Fibroblast of lung (primary cell): ENCODE measurements at regions not wholly inside any gene's neighbourhood (a gene's known extent, or its start where the extent isn't known, plus 50 kb on each side); places are given as distances from the start of the nearest gene placed in this dataset.

Experiments used
- DNase-seq, 2 donors: peaks; one replicate each; pipeline versions ENCODE4 v3.0.0 to v3.0.0-alpha.2; 2010; ENCODE audit warnings: low read depth in 2 of 2
- H2AFZ ChIP-seq: 2 replicates; pipeline ENCODE4 v1.5.1; 2012; ENCODE audit warnings: low read length, control low read depth, inconsistent platforms
- H3K27ac ChIP-seq: 2 replicates; pipeline ENCODE4 v1.5.1; 2011; ENCODE audit warnings: low read length, control low read depth; ENCODE audit not compliant: insufficient read depth
- H3K27me3 ChIP-seq: 2 replicates; pipeline ENCODE4 v1.5.1; 2011; ENCODE audit warnings: mild to moderate bottlenecking, low read length; ENCODE audit not compliant: control insufficient read depth, insufficient read depth
- H3K36me3 ChIP-seq: 2 replicates; pipeline ENCODE4 v1.5.1; 2011; ENCODE audit warnings: low read length; ENCODE audit not compliant: control insufficient read depth, insufficient read depth
- H3K4me1 ChIP-seq: 2 replicates; pipeline ENCODE4 v1.5.1; 2011; ENCODE audit warnings: low read length; ENCODE audit not compliant: control insufficient read depth, insufficient read depth; ENCODE audit errors: extremely low read depth
- H3K4me2 ChIP-seq: 2 replicates; pipeline ENCODE4 v1.5.1; 2011; ENCODE audit warnings: low read length, control low read depth; ENCODE audit not compliant: insufficient read depth; ENCODE audit errors: extremely low read depth
- H3K4me3 ChIP-seq, 4 experiments: fragments of 200-600 bp in 1 of 4; sonication (generic) in 1 of 4; replicated peaks in 1 of 4; 2 replicates each; pipeline ENCODE4 v1.5.1; 2011 to 2016; ENCODE audit warnings: low read length in 4 of 4, low read depth in 3 of 4, mild to moderate bottlenecking in 3 of 4, control low read depth in 2 of 4, inconsistent platforms in 1 of 4, mixed read lengths in 1 of 4; ENCODE audit not compliant: insufficient read depth in 1 of 4; ENCODE audit errors: control extremely low read depth in 1 of 4
- H3K79me2 ChIP-seq: 2 replicates; pipeline ENCODE4 v1.5.1; 2012; ENCODE audit warnings: mild to moderate bottlenecking, low read length, inconsistent platforms; ENCODE audit not compliant: control insufficient read depth, insufficient read depth
- H3K9ac ChIP-seq: 2 replicates; pipeline ENCODE4 v1.5.1; 2011; ENCODE audit warnings: mild to moderate bottlenecking, low read length, control low read depth; ENCODE audit not compliant: insufficient read depth
- H3K9me3 ChIP-seq: 2 replicates; pipeline ENCODE4 v1.5.1; 2012; ENCODE audit warnings: low read depth, low read length; ENCODE audit not compliant: control insufficient read depth, insufficient read depth
- H4K20me1 ChIP-seq: 2 replicates; pipeline ENCODE4 v1.5.1; 2011; ENCODE audit warnings: low read length; ENCODE audit not compliant: control insufficient read depth, insufficient read depth; ENCODE audit errors: extremely low read depth
- EZH2 ChIP-seq: IDR thresholded peaks from 2 replicates; pipeline ENCODE4 v1.5.1; 2012; ENCODE audit warnings: low read length, control low read depth, mild to moderate bottlenecking; ENCODE audit errors: missing control alignments
- TF ChIP-seq, protein P1 (sequence below), 2 donors: IDR thresholded peaks in 1 of 2; conservative IDR thresholded peaks in 1 of 2; 1 replicate in 1 of 2; 2 replicates in 1 of 2; pipeline ENCODE4 v1.5.1; 2011 to 2012; ENCODE audit warnings: low read length in 2 of 2, control low read depth in 1 of 2, inconsistent platforms in 1 of 2, low read depth in 1 of 2, mild to moderate bottlenecking in 1 of 2

DNA sequence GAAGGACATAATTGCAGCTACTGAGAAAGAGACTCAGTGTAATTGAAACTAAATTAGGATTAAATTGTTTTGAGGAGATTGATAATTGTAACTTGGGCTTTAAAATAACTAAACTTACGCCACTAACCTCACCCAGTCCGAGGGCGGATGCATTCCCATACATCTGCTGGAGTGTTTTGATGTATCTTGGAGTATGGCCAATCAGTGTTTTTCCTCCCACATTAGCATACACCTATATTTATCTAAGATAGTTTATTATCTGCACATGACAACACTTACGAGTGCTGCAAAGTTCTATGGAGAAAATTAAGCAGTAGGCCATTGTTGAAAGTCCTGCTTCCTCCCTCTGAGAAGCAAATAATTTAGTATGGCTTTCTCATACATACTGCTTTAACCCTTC is 184.7 kb upstream of the PLEKHG7 start:
- Histone ChIP-seq H3K4me2 (no peak overlapping the region), H3K36me3 (no peaks in the 10 kb centered on the region), H4K20me1 (no peaks in the 10 kb centered on the region), H3K9ac (no peak overlapping the region), H3K27ac (no peak overlapping the region), H3K4me3 (no peak overlapping the region), H3K9me3 (no peaks in the 10 kb centered on the region), H2AFZ (no peak overlapping the region), H3K79me2 (no peaks in the 10 kb centered on the region), H3K4me1 (no peaks in the 10 kb centered on the region), H3K27me3 (no peaks in the 10 kb centered on the region)
- TF ChIP-seq EZH2, result no peak
- TF ChIP-seq, protein P1, sequence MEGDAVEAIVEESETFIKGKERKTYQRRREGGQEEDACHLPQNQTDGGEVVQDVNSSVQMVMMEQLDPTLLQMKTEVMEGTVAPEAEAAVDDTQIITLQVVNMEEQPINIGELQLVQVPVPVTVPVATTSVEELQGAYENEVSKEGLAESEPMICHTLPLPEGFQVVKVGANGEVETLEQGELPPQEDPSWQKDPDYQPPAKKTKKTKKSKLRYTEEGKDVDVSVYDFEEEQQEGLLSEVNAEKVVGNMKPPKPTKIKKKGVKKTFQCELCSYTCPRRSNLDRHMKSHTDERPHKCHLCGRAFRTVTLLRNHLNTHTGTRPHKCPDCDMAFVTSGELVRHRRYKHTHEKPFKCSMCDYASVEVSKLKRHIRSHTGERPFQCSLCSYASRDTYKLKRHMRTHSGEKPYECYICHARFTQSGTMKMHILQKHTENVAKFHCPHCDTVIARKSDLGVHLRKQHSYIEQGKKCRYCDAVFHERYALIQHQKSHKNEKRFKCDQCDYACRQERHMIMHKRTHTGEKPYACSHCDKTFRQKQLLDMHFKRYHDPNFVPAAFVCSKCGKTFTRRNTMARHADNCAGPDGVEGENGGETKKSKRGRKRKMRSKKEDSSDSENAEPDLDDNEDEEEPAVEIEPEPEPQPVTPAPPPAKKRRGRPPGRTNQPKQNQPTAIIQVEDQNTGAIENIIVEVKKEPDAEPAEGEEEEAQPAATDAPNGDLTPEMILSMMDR (conservative IDR thresholded peaks at IDR 0.05 in 1 of 2, IDR thresholded peaks at IDR 0.05 in 1 of 2; ENCODE audit: low read depth in 1 of 2, low read length in 2 of 2), result no peak
- no peak for DNase-seq

DNA sequence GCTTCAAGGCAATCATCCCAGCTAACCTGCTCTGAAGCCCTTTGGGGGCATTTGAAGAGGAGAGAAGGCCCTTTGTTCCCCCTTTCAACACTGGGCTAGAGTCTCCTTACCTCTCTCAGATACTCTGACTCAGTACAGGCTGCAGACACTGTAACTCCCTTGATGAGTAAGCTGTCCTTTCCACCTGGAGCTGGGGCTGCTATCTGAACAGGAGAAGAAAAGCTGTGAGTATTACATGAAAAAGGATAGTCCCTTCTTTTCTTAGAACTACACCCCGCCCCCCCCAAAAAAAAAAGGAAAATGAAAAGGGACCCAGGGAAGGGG is 186.6 kb upstream of the PLEKHG7 start:
- Histone ChIP-seq H3K4me2 (no peak overlapping the region), H4K20me1 (no peaks in the 10 kb centered on the region), H3K36me3 (no peaks in the 10 kb centered on the region), H3K4me3 (no peak overlapping the region), H3K9me3 (no peaks in the 10 kb centered on the region), H3K27me3 (no peaks in the 10 kb centered on the region), H2AFZ (no peak overlapping the region), H3K27ac (no peak overlapping the region), H3K79me2 (no peaks in the 10 kb centered on the region), H3K4me1 (no peaks in the 10 kb centered on the region), H3K9ac (no peak overlapping the region)
- TF ChIP-seq, protein P1 (conservative IDR thresholded peaks at IDR 0.05 in 1 of 2, IDR thresholded peaks at IDR 0.05 in 1 of 2; ENCODE audit: low read depth in 1 of 2, low read length in 2 of 2), result no peak
- TF ChIP-seq EZH2, result no peak
- peak in 1 of 2 donors; percentile 48 for DNase-seq

DNA sequence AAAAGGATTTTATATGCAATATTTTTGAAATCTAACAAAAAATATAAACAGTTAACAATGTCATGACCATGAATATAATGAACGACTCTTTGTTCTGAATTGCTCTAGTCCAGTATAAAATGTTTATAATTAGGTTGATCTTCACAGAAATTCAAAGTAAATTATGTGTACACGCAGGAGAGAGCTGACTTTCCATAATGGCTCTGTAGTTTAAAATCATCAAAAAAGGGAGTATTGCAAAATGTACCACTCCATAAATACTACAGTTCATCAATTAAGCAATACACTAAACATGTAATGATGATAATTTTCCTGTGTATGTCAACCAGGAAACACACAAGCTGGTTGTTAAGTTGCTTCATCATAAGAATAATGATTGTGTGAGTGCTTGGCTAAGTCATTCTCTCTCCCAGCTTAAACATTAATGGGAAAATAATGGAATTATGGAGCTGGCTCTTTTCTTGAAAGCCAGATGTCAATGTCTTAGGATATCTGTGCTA is 189.5 kb upstream of the PLEKHG7 start:
- H3K36me3 ChIP-seq, result no peaks in the 10 kb centered on the region
- no peaks in the 10 kb centered on the region for H3K4me1 ChIP-seq
- DNase-seq, result peak in 1 of 2 donors; percentile 66
- no peaks in the 10 kb centered on the region for H3K27me3 ChIP-seq
- no peaks in the 10 kb centered on the region for H3K9me3 ChIP-seq
- no peak overlapping the region for H2AFZ ChIP-seq
- no peak overlapping the region for H3K27ac ChIP-seq
- no peaks in the 10 kb centered on the region for H4K20me1 ChIP-seq
- no peak overlapping the region for H3K9ac ChIP-seq
- H3K79me2 ChIP-seq, result no peaks in the 10 kb centered on the region
- no peak overlapping the region for H3K4me3 ChIP-seq
- TF ChIP-seq, protein P1 (conservative IDR thresholded peaks at IDR 0.05 in 1 of 2, IDR thresholded peaks at IDR 0.05 in 1 of 2; ENCODE audit: low read depth in 1 of 2, low read length in 2 of 2), result no peak
- no peak for TF ChIP-seq EZH2
- H3K4me2 ChIP-seq, result no peak overlapping the region
